ENCODE measurements at regions not wholly inside any gene's neighbourhood (a gene's known extent, or its start where the extent isn't known, plus 50 kb on each side); places are given as distances from the start of the nearest gene placed in this dataset.

DNA sequence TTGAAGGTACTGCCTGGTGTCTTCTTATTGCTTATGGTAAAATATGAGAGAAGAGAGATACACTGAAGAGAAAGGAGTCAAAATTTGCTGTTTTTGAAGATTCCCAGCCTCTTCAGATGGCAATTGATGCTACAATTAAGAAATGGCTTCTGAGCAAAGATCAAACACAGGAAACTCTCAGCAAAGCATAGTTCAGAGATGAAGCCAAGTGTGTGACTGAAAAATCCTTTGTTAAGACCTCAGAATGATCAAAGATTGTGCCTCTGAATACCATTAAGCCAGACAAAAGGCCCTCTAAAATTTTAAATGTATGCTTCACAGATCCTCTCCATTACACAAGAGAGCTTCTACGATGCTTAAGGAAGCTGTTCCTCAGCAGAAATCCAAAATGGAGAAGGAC lies 216.3 kb downstream of the UXS1 start:
- ATAC-seq = no peak
- Histone ChIP-seq H3K4me3 (no peak overlapping the region), H3K36me3 (no peaks in the 10 kb centered on the region), H3K27me3 (no peaks in the 10 kb centered on the region), H3K27ac (no peak overlapping the region), H3K4me1 (no peaks in the 10 kb centered on the region), H3K9me3 (no peaks in the 10 kb centered on the region)
- no peak for TF ChIP-seq CTCF (IDR thresholded peaks at IDR 0.05)
- intact Hi-C loops (cut with DNase I) = no loop called here
- DNase-seq = no peak

GRCh38 chr2:105977212-105977611 lies 216.9 kb downstream of the UXS1 start:
- no peaks in the 10 kb centered on the region for H3K9me3 ChIP-seq
- H3K27me3 ChIP-seq = no peaks in the 10 kb centered on the region
- TF ChIP-seq CTCF (IDR thresholded peaks at IDR 0.05) = no peak
- intact Hi-C loops (cut with DNase I) = no loop called here
- no peak overlapping the region for H3K4me3 ChIP-seq
- DNase-seq (no peak), ATAC-seq (no peak)
- H3K4me1 ChIP-seq = no peaks in the 10 kb centered on the region
- no peaks in the 10 kb centered on the region for H3K36me3 ChIP-seq
- H3K27ac ChIP-seq = no peak overlapping the region

- intact Hi-C loops (cut with DNase I) = no loop called here
- ATAC-seq (no peak), DNase-seq (no peak)
- H3K9me3 ChIP-seq = no peaks in the 10 kb centered on the region
- H3K4me3 ChIP-seq = no peak overlapping the region
- no peak overlapping the region for H3K27ac ChIP-seq
- H3K36me3 ChIP-seq = no peaks in the 10 kb centered on the region
- no peaks in the 10 kb centered on the region for H3K27me3 ChIP-seq
- no peaks in the 10 kb centered on the region for H3K4me1 ChIP-seq
- no peak for TF ChIP-seq CTCF (IDR thresholded peaks at IDR 0.05)
Observed at GRCh38 chr2:105974812-105975211, 219.3 kb downstream of the UXS1 start.

GRCh38 chr2:105972927-105973326 lies 221.2 kb downstream of the UXS1 start:
- H3K27ac ChIP-seq = no peak overlapping the region
- DNase-seq (no peak), ATAC-seq (no peak)
- intact Hi-C loops (cut with DNase I) = no loop called here
- H3K27me3 ChIP-seq = no peaks in the 10 kb centered on the region
- H3K4me3 ChIP-seq = no peak overlapping the region
- no peaks in the 10 kb centered on the region for H3K4me1 ChIP-seq
- H3K9me3 ChIP-seq = no peaks in the 10 kb centered on the region
- no peaks in the 10 kb centered on the region for H3K36me3 ChIP-seq
- no peak for TF ChIP-seq CTCF (IDR thresholded peaks at IDR 0.05)

- Histone ChIP-seq H3K27ac (no peak overlapping the region), H3K36me3 (no peaks in the 10 kb centered on the region), H3K27me3 (no peaks in the 10 kb centered on the region), H3K4me3 (no peak overlapping the region), H3K4me1 (no peaks in the 10 kb centered on the region), H3K9me3 (no peaks in the 10 kb centered on the region)
- no peak for ATAC-seq
- intact Hi-C loops (cut with DNase I) = no loop called here
- TF ChIP-seq CTCF (IDR thresholded peaks at IDR 0.05) = no peak
- no peak for DNase-seq
Observed at GRCh38 chr2:105972246-105972645, 221.9 kb downstream of the UXS1 start.

GRCh38 chr2:105969552-105969951 lies 224.5 kb downstream of the UXS1 start:
- H3K4me3 ChIP-seq = no peak overlapping the region
- H3K27me3 ChIP-seq = no peaks in the 10 kb centered on the region
- ATAC-seq (no peak), DNase-seq (no peak)
- H3K36me3 ChIP-seq = no peaks in the 10 kb centered on the region
- H3K9me3 ChIP-seq = no peaks in the 10 kb centered on the region
- H3K27ac ChIP-seq = no peak overlapping the region
- TF ChIP-seq CTCF (IDR thresholded peaks at IDR 0.05) = no peak
- intact Hi-C loops (cut with DNase I) = no loop called here
- no peaks in the 10 kb centered on the region for H3K4me1 ChIP-seq
